ENCODE measurements at regions not wholly inside any gene's neighbourhood (a gene's known extent, or its start where the extent isn't known, plus 50 kb on each side); places are given as distances from the start of the nearest gene placed in this dataset.

- DNase-seq, result no peak
These were observed 87.3 kb upstream of the RAB4A start for GRCh38 chr1:229183588-229183987.

GRCh38 chr1:229184066-229184465, 86.8 kb upstream of the RAB4A start:
- no peak for DNase-seq

- no peak for DNase-seq
These were observed 84.9 kb upstream of the RAB4A start for GRCh38 chr1:229185963-229186362.

GRCh38 chr1:229186373-229187056, 84.4 kb upstream of the RAB4A start:
- DNase-seq, result no peak

GRCh38 chr1:229190057-229190575, 80.8 kb upstream of the RAB4A start:
- no peak for DNase-seq

- no peak for DNase-seq
These were observed 79.7 kb upstream of the RAB4A start for GRCh38 chr1:229191066-229191674.

- no peak for DNase-seq
These were observed 78.9 kb upstream of the RAB4A start for GRCh38 chr1:229192031-229192430.

- DNase-seq, result no peak
These were observed 78.1 kb upstream of the RAB4A start for GRCh38 chr1:229192853-229193252.

- no peak for DNase-seq
These were observed 76.8 kb upstream of the RAB4A start for GRCh38 chr1:229194096-229194495.

GRCh38 chr1:229195246-229195645, 75.7 kb upstream of the RAB4A start:
- DNase-seq, result no peak

- DNase-seq, result no peak
These were observed 74.3 kb upstream of the RAB4A start for GRCh38 chr1:229196404-229197264.

GRCh38 chr1:229197265-229197585, 73.7 kb upstream of the RAB4A start:
- DNase-seq, result no peak

- no peak for DNase-seq
These were observed 71.4 kb upstream of the RAB4A start for GRCh38 chr1:229199261-229200243.

GRCh38 chr1:229203030-229203751, 67.7 kb upstream of the RAB4A start:
- peak; percentile 87 for DNase-seq

- no peak for DNase-seq
These were observed 66.8 kb upstream of the RAB4A start for GRCh38 chr1:229203991-229204632.

GRCh38 chr1:229204921-229205777, 65.8 kb upstream of the RAB4A start:
- no peak for DNase-seq

- no peak for DNase-seq
These were observed 65.1 kb upstream of the RAB4A start for GRCh38 chr1:229205854-229206253.

- no peak for DNase-seq
These were observed 63.0 kb upstream of the RAB4A start for GRCh38 chr1:229207916-229208315.

- DNase-seq, result no peak
These were observed 62.4 kb upstream of the RAB4A start for GRCh38 chr1:229208481-229208880.

GRCh38 chr1:229209386-229209785, 61.5 kb upstream of the RAB4A start:
- DNase-seq, result no peak

All from left kidney (tissue), 1 donor.